ENCODE measurements at regions not wholly inside any gene's neighbourhood (a gene's known extent, or its start where the extent isn't known, plus 50 kb on each side); places are given as distances from the start of the nearest gene placed in this dataset.

GRCh38 chr3:4241595-4242170 lies 61.5 kb upstream of the SETMAR start:
- no peak for TF ChIP-seq CTCF (conservative IDR thresholded peaks at IDR 0.05; ENCODE audit: low read depth, low read length)
- no peaks in the 10 kb centered on the region for H3K4me1 ChIP-seq (ENCODE audit: low read depth, poor library complexity, severe bottlenecking)

GRCh38 chr3:4245671-4246070 lies 57.5 kb upstream of the SETMAR start:
- Histone ChIP-seq H3K4me1 (ENCODE audit: low read depth, poor library complexity, severe bottlenecking) (no peaks in the 10 kb centered on the region), H3K27me3 (ENCODE audit: insufficient read depth, low read depth) (no peaks in the 10 kb centered on the region), H3K9ac (no peak overlapping the region), H3K27ac (no peak overlapping the region), H2AFZ (ENCODE audit: low read depth) (no peak overlapping the region), H3K79me2 (ENCODE audit: insufficient read depth, low read depth) (no peaks in the 10 kb centered on the region), H3K36me3 (ENCODE audit: insufficient read depth) (no peaks in the 10 kb centered on the region), H3K4me3 (IDR thresholded peaks at IDR 0.05; ENCODE audit: insufficient read depth, low read depth, low read length) (no peak overlapping the region), H4K20me1 (ENCODE audit: insufficient read depth) (no peaks in the 10 kb centered on the region), H3K4me2 (no peak overlapping the region)
- no peak for TF ChIP-seq CTCF (conservative IDR thresholded peaks at IDR 0.05; ENCODE audit: low read depth, low read length)

More at GRCh38 chr3:4241595-4242170, 61.5 kb upstream of the SETMAR start:
- Histone ChIP-seq H3K4me2 (no peak overlapping the region), H3K36me3 (ENCODE audit: insufficient read depth) (no peaks in the 10 kb centered on the region), H4K20me1 (ENCODE audit: insufficient read depth) (no peaks in the 10 kb centered on the region), H3K9ac (no peak overlapping the region), H3K4me3 (IDR thresholded peaks at IDR 0.05; ENCODE audit: insufficient read depth, low read depth, low read length) (no peak overlapping the region), H3K27me3 (ENCODE audit: insufficient read depth, low read depth) (no peaks in the 10 kb centered on the region), H3K27ac (no peak overlapping the region), H3K79me2 (ENCODE audit: insufficient read depth, low read depth) (no peaks in the 10 kb centered on the region), H2AFZ (ENCODE audit: low read depth) (no peak overlapping the region)

GRCh38 chr3:4247391-4247790 lies 55.8 kb upstream of the SETMAR start:
- Histone ChIP-seq H3K4me1 (ENCODE audit: low read depth, poor library complexity, severe bottlenecking) (no peaks in the 10 kb centered on the region), H3K27ac (no peak overlapping the region), H3K4me3 (IDR thresholded peaks at IDR 0.05; ENCODE audit: insufficient read depth, low read depth, low read length) (no peak overlapping the region), H2AFZ (ENCODE audit: low read depth) (no peak overlapping the region), H3K79me2 (ENCODE audit: insufficient read depth, low read depth) (no peaks in the 10 kb centered on the region), H3K36me3 (ENCODE audit: insufficient read depth) (no peaks in the 10 kb centered on the region), H3K9ac (no peak overlapping the region), H3K4me2 (no peak overlapping the region), H3K27me3 (ENCODE audit: insufficient read depth, low read depth) (no peaks in the 10 kb centered on the region), H4K20me1 (ENCODE audit: insufficient read depth) (no peaks in the 10 kb centered on the region)
- TF ChIP-seq CTCF (conservative IDR thresholded peaks at IDR 0.05; ENCODE audit: low read depth, low read length) = no peak

GRCh38 chr3:4250064-4250463 lies 53.1 kb upstream of the SETMAR start:
- Histone ChIP-seq H3K4me1 (ENCODE audit: low read depth, poor library complexity, severe bottlenecking) (no peaks in the 10 kb centered on the region), H4K20me1 (ENCODE audit: insufficient read depth) (no peaks in the 10 kb centered on the region), H2AFZ (ENCODE audit: low read depth) (no peak overlapping the region), H3K4me3 (IDR thresholded peaks at IDR 0.05; ENCODE audit: insufficient read depth, low read depth, low read length) (no peak overlapping the region), H3K27ac (no peak overlapping the region), H3K36me3 (ENCODE audit: insufficient read depth) (no peaks in the 10 kb centered on the region), H3K4me2 (no peak overlapping the region), H3K9ac (no peak overlapping the region), H3K79me2 (ENCODE audit: insufficient read depth, low read depth) (no peaks in the 10 kb centered on the region), H3K27me3 (ENCODE audit: insufficient read depth, low read depth) (no peaks in the 10 kb centered on the region)
- no peak for TF ChIP-seq CTCF (conservative IDR thresholded peaks at IDR 0.05; ENCODE audit: low read depth, low read length)
